ENCODE measurements at regions not wholly inside any gene's neighbourhood (a gene's known extent, or its start where the extent isn't known, plus 50 kb on each side); places are given as distances from the start of the nearest gene placed in this dataset.

DNA sequence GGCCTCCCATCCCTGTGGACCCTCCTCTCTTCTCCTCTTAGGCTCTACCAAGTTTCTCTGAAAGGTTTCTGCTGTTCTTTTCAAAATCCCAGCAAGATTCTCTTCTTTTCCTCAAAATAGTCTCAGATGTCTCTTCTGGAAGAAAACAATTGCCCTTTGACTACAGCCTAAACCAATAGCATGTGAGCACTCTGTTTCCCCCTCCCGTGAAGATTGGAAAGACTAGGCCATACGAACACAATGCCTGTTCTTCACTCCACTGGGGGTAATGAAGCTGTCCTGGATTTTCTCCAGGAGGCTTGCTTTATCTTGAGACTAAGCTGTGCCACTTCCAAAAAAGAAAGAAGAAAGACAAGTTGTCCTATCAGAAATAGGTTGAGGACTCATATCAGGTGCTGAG lies 178.7 kb upstream of the MCTP2 start:
- DNase-seq = no peak

DNA sequence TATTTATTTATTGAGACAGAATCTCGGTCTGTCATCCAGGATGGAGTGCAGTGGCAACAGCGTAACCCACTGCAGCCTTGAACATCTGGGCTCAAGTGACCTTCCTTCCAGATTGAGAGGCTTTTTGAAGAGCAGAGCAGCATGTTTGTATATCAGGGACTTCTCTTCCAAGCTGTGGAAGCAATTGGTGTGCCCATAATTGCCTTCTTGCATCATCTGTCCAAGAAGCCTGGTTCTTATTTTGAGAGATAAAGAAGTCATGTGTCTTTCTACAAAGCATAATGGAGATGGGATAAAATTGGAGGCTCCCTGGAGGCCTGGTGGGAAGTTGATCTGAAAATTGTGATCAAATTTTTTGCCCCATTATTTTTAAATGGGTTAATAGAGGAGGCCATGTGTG lies 183.8 kb upstream of the MCTP2 start:
- no peak for DNase-seq

DNA sequence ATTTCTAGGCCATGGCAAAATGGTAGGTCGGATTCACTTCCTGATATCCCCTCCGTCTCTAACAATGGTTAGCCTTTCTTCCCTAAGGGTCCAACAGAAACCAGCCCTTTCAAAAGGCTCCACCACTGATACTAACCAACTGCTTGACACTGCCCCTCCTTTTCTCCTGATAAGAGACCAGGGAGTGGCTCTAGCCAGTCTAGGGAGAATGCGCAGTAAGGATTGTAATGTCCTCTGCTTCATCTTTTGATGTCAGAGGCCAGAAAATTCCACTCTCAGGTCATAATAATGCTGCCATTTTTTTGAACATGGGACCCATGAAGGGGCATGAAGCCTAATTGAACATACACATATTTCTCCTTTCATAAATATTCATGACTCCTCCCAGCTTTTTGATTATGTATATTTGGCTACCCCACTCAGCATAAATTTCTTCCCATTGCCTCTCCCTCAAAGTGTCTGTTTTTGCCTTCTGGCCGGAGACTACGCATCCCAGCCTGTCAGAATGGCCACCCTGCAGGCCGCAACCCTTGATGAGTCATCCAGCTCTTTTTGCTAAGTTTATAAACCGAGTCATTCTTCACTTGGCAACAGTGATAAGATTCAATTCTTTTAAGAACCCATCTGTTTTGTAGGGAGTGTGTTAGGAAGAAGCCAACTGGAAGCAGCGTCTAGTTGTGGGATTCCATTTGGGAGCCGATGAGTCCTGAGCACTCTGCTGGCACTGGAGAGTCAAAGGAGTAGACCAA lies 189.0 kb upstream of the MCTP2 start:
- no peak for DNase-seq

DNA sequence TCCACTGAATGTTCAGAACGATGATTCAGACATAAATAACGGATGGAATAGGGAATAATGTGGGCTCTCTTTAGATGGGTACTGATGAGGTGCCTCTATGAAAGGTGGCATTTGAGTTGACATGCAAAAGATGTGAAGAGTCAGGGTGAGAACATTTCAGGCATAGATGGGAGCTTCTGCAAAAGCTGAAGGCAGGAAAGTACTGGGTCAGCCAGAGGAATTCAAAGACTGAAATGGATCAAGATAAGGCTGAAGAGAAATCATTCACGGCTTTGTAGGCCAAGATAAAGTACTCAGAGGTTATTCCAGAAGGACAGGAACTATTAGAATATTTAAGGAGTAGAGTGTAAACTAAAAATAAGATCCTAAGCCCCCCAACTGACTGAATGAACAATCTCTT lies 189.6 kb upstream of the MCTP2 start:
- no peak for DNase-seq

DNA sequence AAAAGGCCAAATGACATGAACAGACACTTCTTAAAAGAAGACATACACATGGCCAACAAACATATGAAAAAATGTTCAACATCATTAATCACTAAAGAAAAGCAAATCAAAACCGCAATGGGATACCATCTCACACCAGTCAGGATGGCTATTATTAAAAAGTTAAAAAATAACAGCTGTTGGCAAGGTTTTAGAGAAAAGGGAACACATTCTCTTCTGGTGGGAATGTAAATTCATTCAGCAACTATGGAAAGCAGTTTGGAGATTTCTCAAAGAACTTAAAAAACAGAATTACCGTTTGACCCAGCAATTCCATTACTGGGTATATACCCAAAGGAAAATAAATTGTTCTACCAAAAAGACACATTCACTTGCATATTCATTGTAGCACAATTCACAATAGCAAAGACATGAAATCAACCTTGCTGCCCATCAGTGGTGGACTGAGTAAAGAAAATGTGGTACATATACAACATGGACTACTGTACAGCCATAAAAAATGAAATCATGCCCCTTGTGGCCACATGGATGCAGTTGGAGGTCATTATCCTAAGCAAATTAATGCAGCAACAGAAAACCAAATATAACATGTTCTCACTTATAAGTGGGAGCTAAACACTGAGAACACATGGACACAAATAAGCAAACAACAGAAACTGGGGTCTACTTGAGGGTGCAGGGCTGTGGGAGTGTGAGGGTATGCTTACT lies 190.7 kb upstream of the MCTP2 start:
- DNase-seq = no peak

DNA sequence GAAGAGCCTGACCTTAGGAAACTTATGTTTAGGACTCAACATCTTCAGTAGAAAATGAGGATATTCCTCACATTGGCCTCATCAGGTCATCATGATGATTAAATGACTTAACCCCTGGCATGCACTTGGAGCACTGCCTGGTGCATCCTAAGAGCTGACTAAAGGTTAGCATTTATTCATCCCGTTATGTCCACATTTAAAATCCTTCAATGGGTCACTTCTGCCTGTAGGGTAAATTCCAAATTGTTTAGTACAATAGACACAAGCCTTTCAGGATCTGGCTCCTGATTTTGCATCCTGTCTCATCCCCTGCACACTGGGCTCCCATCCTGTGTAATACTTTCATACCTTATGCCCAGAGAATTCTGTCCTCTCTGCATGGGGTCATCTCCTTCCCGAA lies 195.2 kb upstream of the MCTP2 start:
- no peak for DNase-seq

DNA sequence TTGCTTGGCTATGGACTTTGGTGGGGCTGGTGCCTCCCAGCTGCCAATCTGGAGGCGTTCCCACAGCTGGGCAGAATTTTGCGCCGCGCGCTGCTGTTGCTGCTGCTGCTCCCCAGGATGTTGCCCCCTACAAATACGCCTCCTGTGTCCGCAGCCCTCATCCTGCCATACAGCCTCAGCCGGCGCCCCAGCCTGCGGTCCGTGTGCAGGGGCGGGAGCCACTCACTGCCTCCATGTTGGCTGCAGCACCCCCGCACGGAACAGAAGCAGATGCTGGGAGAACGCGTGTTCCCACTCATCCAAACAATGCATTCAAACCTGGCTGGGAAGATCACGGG lies 197.7 kb upstream of the MCTP2 start:
- DNase-seq = no peak

DNA sequence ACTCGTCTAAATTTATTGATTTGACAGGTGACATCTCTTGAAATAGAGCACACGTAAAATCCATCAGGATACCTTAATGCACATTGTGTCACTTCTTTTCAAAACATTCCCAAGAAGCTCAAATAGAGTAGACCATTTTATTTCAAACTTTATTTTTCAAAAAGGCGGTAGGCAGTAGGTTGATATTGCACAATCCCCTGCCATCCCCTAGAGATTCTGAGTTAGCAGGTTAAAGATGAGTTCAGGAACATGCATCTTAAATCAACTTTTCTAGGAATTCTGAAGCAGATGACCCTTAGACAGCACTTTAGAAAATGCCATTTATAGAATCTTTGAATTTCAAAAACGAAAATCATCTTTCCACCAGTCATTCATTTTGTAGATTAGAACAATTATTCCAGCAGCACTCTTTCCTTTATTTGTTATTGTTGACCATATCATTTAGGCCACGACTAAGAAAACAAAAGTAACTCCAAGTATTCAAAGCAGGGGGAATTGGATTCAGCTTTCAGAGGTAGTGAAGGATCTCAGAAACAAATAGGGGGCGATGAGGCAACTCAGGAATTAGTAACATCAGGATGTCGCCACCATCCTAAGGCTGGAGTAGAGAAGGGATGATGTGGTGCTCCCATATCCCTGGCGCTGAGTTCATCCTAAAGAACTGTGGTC lies 198.2 kb upstream of the MCTP2 start:
- DNase-seq = no peak

DNA sequence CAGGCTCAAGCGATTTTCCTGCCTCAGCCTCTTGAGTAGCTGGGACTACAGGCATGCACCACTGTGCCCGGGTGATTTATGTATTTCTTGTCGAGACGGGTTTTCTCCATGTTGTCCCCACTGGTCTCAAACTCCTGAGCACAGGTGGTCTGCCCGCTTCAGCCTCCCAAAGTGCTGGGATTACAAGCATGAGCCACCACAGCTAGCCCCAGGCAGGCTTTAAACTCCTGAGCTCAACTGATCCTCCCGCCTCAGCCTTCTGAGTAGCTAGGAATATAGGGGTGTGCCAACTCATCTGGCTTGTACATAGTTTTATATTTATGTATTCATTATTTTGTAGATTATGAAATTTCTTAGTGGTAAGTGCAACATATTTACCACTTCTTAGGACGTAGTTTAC lies 198.8 kb upstream of the MCTP2 start:
- no peak for DNase-seq

DNA sequence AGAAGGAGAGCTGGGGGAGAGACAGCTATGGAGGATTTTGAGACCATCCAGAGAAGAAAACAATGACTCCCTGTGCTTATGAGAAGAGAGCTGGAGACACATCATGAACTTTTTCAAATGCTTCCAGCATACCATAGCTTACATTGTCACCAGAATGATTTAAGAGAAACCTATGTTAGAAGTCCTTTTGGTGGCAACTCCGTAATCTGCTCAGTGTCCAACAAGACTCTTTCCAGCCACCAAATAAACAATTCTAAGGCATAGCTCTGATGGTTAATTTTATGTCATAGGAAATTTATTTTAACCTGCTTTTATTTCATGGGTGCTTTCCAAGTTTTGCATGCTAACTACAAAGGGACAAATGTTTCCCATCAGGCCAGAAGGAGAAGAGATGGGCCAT lies 200.3 kb upstream of the MCTP2 start:
- no peak for DNase-seq

DNA sequence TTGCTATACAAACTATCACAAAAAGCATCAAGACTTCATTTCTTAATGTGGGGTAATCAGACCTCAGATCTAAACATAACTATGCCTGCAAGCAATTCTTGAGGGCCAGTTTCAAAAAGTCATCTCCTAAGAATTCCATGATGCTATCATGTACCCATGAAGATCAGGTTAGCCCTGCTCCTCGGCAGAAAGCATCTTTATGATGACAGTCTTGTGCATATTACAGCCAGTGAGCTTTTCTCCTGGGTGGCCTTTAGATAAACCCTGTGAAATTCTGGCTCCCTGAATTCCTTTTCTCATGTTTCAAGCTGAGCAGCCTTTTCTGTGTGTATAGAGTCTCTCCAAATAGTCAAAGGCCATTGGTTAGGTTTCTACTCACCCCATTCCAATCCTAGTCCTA lies 201.9 kb upstream of the MCTP2 start:
- no peak for DNase-seq

DNA sequence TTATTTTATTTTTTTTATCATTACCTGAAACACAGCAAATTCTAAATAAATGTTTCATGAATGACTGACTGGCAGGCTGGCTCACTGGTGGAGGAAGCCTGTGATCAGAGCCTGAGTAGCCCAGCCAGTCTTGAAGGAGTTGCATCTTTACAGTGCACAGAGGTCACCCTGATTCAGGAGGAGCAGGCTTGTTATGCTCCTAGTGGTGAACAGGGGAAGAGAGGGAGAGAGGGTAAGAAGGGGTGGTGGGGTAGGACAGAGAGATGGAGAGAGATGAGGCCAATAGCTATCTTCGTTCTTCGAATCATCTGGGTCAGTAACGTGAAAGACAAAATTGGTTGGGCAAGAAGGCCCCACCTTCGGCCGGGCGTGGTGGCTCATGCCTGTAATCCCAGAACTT lies 202.6 kb upstream of the MCTP2 start:
- no peak for DNase-seq

DNA sequence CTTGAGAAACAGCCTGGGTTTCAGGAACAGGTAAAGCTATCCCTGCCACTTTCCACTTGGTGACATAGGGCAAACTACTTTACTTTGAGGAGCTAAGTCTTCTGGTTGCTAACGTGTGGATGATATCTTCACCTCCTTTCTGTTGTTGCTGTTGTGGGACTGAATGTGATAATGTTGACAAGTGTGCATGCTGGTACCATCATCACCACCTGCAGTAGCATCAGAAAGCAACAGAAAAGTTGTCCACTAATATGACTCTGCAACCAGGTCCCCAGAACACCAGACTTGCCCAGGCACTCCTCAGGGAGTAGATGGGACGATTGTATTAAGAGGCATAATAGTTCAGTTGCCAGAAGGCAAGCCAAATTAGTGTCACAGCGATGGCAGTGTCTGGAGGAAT lies 203.2 kb upstream of the MCTP2 start:
- no peak for DNase-seq

DNA sequence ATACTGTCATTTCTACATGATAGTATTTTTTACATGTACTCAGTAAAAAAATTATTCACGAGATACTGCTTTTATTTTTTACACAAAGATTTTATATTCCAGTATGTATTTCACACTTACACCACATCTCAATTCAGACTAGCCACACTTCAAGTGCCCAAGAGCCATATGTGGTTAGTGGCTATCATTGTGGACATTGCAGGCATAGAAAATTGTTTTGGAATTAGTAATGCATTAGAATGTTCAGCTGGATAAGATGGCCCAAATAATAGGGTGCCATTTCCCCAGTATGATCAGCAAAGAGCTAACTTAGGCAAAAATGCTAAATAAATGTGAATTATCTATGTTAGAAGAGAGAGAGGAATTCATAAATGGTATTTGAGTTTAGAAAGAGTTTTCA lies 203.8 kb upstream of the MCTP2 start:
- no peak for DNase-seq

DNA sequence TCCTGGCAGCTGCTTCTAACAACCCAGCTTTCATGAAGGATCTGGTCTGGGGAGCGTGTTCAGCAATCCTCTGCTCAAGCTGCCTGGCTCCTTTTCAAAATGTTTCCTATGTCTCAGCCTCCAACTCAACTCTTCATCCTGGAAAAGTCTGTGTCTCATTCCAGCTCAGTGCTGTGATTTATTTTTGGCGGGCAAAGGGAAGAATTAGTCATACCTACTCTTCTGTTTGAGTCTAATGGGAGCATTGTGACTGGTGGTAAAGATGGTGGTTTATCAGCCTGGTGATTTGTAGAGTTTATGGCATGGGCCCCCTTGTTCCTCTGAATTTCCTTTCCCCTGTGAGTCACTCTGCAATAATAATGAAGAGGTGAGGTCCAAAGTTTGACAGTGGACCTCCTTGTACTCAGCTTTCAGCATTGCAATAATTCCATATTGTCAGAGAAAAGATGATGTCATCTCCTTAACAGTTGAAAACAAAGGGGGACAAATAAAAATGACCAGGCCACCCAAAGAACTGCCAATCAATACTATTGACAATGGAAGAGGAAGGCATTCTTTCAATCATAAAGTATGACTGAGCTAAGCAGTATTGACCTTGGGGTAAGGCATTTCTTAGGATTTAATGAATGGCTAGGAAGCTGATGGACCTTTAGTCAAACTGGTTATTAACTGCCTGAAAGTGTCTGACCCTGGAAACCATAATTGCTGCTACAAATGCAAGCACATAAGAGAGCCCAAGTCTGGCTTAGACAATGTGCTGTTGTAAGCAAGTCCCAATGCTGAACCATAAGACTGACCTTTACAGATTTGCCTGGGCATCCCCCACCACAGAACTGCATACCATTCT lies 204.7 kb upstream of the MCTP2 start:
- no peak for DNase-seq

DNA sequence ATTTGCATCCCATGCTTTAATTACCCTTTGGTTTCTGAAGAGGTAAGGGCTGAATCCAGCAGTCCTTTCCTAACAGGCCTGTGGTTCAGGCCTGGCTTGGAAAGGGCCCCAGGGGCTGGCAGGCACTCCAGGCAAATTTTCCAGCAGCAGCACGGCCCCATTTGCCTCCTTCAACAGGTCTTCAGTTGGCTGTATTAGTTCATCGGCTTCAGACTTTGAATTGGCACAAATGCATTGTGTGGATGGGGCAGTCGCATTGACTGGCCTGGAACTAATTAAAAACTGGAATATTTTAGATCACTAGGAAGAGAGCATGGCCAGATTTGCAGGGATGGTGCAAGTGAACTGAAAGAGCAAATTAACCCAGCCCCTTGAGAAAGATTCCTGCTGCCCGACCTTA lies 207.8 kb upstream of the MCTP2 start:
- no peak for DNase-seq

DNA sequence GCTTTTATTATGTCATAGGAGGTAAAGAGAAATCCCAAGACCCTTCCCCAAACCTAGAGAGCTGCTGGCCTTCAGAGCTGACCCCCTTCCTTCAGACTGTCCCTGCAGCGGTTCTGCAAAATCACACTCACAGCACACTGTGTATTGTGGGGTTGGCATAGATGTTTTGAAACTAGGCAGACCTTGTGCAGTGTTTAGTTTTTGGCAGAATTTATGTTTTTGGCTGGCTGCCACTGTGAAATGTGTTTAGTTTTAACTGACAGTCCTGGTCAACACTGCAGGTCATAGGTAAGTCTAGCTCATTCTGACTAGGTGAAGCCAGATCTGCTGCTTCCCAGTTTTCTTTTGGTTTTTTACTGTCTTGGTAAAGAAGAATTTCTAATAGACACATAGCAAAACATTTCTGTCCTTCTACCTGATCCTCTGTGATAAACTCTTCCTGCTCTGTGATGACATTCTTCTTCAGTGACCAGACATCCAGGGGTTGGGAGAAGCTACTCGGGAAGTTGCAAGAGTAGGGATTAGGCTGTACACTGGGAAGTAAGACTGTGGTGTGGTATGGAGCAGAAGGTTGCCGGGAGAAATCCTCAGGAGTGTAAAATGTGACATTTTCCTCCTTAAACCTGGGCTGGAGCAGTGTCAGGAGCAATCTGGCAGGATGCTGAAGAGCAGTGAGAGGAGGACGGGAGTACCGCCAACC lies 209.6 kb upstream of the MCTP2 start:
- DNase-seq = no peak

DNA sequence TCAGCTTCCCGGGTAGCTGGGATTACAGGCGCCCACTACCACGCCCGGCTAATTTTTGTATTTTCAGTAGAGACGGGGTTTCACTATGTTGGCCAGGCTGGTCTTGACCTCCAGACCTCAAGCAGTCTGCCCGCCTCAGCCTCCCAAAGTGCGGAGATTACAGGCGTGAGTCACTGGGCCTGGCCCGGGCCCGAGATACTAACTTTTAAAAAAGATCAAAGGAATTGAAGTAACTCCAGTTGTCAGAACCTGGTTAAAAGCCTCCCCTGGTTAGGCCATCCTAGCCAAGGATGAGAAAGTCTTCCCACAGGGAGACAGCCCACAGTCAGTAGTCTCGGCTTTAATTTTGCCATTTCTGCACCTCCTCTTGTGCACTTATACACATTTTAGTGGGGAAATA lies 212.3 kb upstream of the MCTP2 start:
- no peak for DNase-seq

DNA sequence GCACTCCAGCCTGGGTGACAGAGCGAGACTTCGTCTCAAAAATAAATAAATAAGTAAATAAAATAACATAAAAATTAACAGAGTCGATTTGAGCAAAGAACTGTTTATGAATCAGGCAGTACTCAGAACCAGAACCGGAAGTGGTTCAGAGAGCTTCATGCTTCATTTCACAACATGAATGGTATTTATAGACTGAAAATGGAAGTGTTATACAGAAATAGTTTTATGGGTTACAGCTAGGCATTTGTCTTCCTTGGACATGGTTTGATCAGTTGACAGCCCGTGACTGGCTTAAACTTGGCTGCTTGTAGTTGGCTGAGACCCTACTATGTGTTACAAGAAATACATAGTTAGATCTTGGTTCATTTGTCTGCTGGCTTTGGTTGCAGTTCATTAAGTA lies 216.0 kb upstream of the MCTP2 start:
- no peak for DNase-seq

DNA sequence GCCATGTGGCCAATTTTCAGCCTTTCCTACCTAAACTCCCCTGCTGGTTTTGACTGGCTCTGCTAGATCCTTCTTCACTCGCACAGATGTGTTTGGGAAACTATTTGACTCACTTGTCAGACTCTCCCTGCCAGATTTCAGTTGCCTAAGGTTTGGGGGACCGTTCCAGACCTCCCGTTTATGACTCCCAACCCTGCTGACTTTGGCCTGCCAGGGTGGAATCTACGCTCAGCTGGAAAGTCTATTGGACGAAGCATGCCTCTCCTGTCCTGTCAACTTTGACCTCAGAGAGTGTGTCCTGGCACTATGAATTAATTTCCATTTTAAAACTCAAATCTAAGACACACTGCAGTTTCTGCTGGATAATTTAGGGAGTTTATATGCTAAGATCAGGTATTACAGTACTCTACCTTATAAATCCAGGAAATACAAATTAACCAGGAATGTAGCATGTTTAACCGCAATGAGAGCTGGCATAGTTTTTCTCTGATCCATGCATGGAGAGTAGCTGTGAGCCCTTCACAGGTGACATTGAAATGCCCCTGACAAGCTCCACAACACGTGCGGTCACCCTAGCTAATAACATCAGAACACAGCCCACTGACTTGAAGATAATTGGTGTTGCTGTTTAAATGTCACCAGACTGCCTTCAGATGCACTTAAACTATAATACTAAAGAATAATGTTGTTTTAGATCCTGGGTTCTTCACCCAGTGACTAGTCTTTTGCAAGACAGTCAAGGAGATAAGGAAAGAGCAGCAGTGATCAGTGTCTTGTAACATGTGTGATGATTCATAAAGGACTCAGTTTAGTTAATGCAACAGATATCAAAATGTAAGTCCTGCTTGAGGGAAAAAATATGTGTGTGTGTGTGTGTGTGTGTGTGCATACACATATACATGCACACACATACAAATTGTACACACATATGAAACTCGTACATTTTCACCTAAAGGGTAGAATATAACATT lies 223.0 kb upstream of the MCTP2 start:
- no peak for DNase-seq

DNA sequence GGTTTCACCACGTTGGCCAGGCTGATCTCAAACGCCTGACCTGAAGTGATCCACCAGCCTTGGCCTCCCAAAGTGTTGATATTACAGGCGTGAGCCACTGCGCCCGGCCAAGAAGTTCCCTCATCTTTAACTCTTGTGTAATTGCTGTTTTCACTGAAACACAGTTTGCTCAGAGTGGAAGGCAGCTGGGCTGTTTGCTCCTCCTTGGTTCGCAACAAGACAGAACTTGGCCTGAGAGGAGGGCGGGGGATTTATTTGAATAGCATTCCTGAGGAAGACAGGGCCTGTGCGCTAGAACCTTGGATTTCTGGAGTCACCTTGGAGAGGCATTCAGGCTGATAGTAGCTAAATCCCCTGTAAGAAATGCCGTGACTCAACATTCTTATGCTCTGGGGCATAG lies 226.7 kb upstream of the MCTP2 start:
- no peak for DNase-seq

DNA sequence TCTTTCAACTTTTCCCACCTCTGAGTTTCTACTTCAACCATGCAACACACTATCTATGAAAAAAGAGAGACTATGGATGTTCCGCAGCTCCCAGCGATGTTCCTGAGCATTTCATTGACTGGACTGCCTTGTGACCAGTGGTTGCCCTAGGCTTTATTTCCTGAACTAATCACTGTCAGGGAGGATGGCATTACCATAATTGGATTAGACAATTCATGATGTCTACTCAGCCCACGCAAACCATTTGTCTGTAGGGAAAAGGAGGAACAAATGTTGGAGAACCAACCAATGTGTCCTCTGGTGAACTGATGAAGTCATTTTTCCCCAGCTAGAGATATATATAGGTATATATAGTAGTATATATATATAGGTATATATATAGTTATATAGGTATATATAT lies 229.3 kb upstream of the MCTP2 start:
- no peak for DNase-seq
